Smooth muscle cell (in vitro differentiated cells): ENCODE measurements at regions not wholly inside any gene's neighbourhood (a gene's known extent, or its start where the extent isn't known, plus 50 kb on each side); places are given as distances from the start of the nearest gene placed in this dataset.

ENCODE experiments used
- DNase-seq: peaks from one replicate; lab custom pipeline; 2025; ENCODE audit not compliant: unreplicated experiment; lab: John Stamatoyannopoulos, UW
- H2AFZ ChIP-seq: fragments of 200-600 bp; sonication (generic); 2 replicates; pipeline ENCODE4 v1.6.0; 2016; ENCODE audit warnings: antibody characterized with exemption, low read depth, mild to moderate bottlenecking
- H3F3A ChIP-seq: fragments of 200-600 bp; sonication (generic); 2 replicates; pipeline ENCODE4 v1.6.0; 2017; ENCODE audit warnings: antibody characterized with exemption, low read depth
- H3K27ac ChIP-seq: fragments of 200-600 bp; sonication (generic); 2 replicates; pipeline ENCODE4 v1.5.1; 2016; ENCODE audit warnings: low read depth, mild to moderate bottlenecking
- H3K27me3 ChIP-seq: fragments of 200-600 bp; sonication (generic); 2 replicates; pipeline ENCODE4 v1.6.1; 2016; ENCODE audit warnings: low read depth, mild to moderate bottlenecking
- H3K36me3 ChIP-seq: fragments of 200-600 bp; sonication (generic); 2 replicates; pipeline ENCODE4 v1.5.1; 2016; ENCODE audit warnings: low read depth
- H3K4me1 ChIP-seq: fragments of 200-600 bp; sonication (generic); 2 replicates; pipeline ENCODE4 v1.5.1; 2016; ENCODE audit warnings: low read depth
- H3K4me2 ChIP-seq: fragments of 200-600 bp; sonication (generic); 2 replicates; pipeline ENCODE4 v1.6.0; 2016; ENCODE audit warnings: mild to moderate bottlenecking
- H3K4me3 ChIP-seq: fragments of 200-600 bp; sonication (generic); 2 replicates; pipeline ENCODE4 v1.5.1; 2016; ENCODE audit warnings: mild to moderate bottlenecking
- H3K79me2 ChIP-seq: fragments of 200-600 bp; sonication (generic); 2 replicates; pipeline ENCODE4 v1.6.0; 2016; ENCODE audit warnings: low read depth, mild to moderate bottlenecking
- H3K9ac ChIP-seq: fragments of 200-600 bp; sonication (generic); 2 replicates; pipeline ENCODE4 v1.6.0; 2016; ENCODE audit warnings: low read depth
- H3K9me3 ChIP-seq: fragments of 200-600 bp; sonication (generic); replicated peaks from 2 replicates; pipeline ENCODE4 v1.5.1; 2016; ENCODE audit warnings: low read depth
- H4K20me1 ChIP-seq: fragments of 200-600 bp; sonication (generic); 2 replicates; pipeline ENCODE4 v1.6.0; 2016; ENCODE audit warnings: low read depth
- CTCF ChIP-seq: fragments of 200-600 bp; sonication (generic); IDR thresholded peaks from 2 replicates; pipeline ENCODE4 v1.5.1; 2017; ENCODE audit warnings: borderline replicate concordance, mild to moderate bottlenecking, antibody characterized with exemption; ENCODE audit not compliant: insufficient read depth, poor library complexity, severe bottlenecking
- WGBS: methylation state at CpG from one replicate; pipeline ENCODE4 v1.1.7; 2016; ENCODE audit warnings: low lambda C conversion rate; 5-methylcytosine and 5-hydroxymethylcytosine counted together

DNA sequence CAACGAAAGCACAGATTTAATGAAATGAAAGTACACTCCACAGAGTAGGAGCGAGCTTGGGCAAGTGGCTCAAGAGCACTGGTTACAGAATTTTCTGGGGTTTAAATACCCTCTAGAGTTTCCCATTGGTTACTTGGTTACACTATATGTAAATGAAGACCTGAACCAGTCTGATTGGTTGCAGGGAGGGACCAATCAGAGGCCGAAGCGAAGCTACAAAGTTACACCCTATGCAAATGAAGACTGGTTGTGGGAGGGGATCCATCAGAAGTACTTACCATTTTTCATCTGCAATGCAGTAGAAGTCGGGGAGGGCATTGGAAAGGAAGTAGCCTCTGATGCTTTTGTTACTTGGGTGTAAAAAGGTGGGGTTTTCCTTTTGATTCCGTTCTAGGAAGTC is 132.0 kb downstream of the PMP22 start:
- Histone ChIP-seq H3K4me1 (no peaks in the 10 kb centered on the region), H3K79me2 (no peaks in the 10 kb centered on the region), H3K27me3 (no peaks in the 10 kb centered on the region), H3F3A (no peaks in the 10 kb centered on the region), H3K36me3 (no peaks in the 10 kb centered on the region), H3K27ac (no peak overlapping the region), H4K20me1 (no peaks in the 10 kb centered on the region), H2AFZ (no peak overlapping the region), H3K4me2 (no peak overlapping the region), H3K9ac (no peak overlapping the region), H3K4me3 (no peak overlapping the region), H3K9me3 (no peaks in the 10 kb centered on the region)
- TF ChIP-seq CTCF, result no peak
- no peak for DNase-seq
- WGBS, result 97% methylated on average over 6 of the region's 6 CpGs

DNA sequence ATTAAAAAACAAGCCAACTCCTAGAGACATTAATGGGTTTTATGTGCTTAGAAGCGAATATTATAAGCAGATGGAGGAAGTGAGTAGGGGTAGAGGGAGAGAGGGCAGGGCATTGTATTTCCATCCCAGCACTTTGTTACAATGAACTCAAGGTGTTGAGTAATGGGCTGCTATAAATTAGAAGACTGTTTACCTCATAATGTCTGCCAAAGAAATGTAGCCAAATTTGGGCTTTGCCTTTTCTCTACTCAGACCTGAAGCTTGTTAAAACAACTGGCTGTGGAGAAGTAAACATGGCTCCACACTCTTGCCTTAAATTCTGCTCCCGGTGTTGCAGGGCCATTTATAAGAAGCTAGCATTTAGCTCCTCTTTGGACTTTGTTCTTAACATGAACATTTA is 134.7 kb downstream of the PMP22 start:
- TF ChIP-seq CTCF, result no peak
- Histone ChIP-seq H3K27me3 (no peaks in the 10 kb centered on the region), H3K36me3 (no peaks in the 10 kb centered on the region), H3K27ac (no peak overlapping the region), H3K4me3 (no peak overlapping the region), H4K20me1 (no peaks in the 10 kb centered on the region), H3K4me2 (no peak overlapping the region), H3K9me3 (no peaks in the 10 kb centered on the region), H2AFZ (no peak overlapping the region), H3K4me1 (no peaks in the 10 kb centered on the region), H3K79me2 (no peaks in the 10 kb centered on the region), H3K9ac (no peak overlapping the region), H3F3A (no peaks in the 10 kb centered on the region)
- DNase-seq, result no peak
- 97% methylated on average over 2 of the region's 2 CpGs for WGBS

- Histone ChIP-seq H3K27ac (no peak overlapping the region), H2AFZ (no peak overlapping the region), H3K79me2 (no peaks in the 10 kb centered on the region), H3K4me1 (no peaks in the 10 kb centered on the region), H3K4me2 (no peak overlapping the region), H3F3A (no peaks in the 10 kb centered on the region), H3K9me3 (no peaks in the 10 kb centered on the region), H3K9ac (no peak overlapping the region), H3K4me3 (no peak overlapping the region), H4K20me1 (no peaks in the 10 kb centered on the region), H3K36me3 (no peaks in the 10 kb centered on the region), H3K27me3 (no peaks in the 10 kb centered on the region)
- 89% methylated on average over 3 of the region's 3 CpGs for WGBS
- DNase-seq, result no peak
- TF ChIP-seq CTCF, result no peak
Measured at GRCh38 chr17:15129986-15130385, 135.1 kb downstream of the PMP22 start.

DNA sequence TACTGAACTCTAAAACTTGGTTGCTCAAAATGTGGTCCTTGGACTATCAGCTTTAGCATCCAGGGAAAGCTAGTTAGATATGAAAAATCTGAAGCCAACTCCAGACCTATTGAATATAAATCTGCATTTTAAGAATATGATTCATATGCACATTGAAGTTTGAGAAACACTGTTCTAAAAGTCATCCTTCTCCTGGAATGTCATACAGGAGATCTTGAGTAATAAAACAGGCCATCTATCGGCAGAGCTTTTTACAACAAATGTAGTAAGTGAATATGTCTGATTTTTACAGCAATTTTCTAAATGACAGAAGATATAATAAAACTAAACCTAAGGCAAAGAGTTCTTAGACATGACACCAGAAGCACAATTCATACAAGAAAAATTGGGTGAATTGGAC is 140.4 kb downstream of the PMP22 start:
- Histone ChIP-seq H3K9ac (no peak overlapping the region), H3F3A (no peaks in the 10 kb centered on the region), H3K27ac (no peak overlapping the region), H3K4me1 (peaks cover 23% of the 10 kb centered on the region), H3K4me2 (no peak overlapping the region), H2AFZ (no peak overlapping the region), H3K36me3 (no peaks in the 10 kb centered on the region), H3K4me3 (no peak overlapping the region), H3K79me2 (no peaks in the 10 kb centered on the region), H4K20me1 (no peaks in the 10 kb centered on the region), H3K27me3 (no peaks in the 10 kb centered on the region), H3K9me3 (no peaks in the 10 kb centered on the region)
- DNase-seq, result no peak
- 65% methylated on average over 1 of the region's 1 CpG for WGBS
- TF ChIP-seq CTCF, result no peak
